H1 (cell line): ENCODE measurements at regions not wholly inside any gene's neighbourhood (a gene's known extent, or its start where the extent isn't known, plus 50 kb on each side); places are given as distances from the start of the nearest gene placed in this dataset.
A peak's percentile ranks its signal among the peaks of the same experiment; 100 is the strongest.

Source experiments
- CTCF ChIA-PET: fragments of 300-600 bp; sonication (Branson Sonifier 250); formaldehyde crosslinking; loops from one replicate; lab custom pipeline; 2021; ENCODE audit not compliant: partially characterized antibody; lab: Charles Lee
- POLR2A ChIA-PET: fragments of 300-600 bp; sonication (Branson Sonifier 250); formaldehyde crosslinking; loops from one replicate; lab custom pipeline; 2021; ENCODE audit warnings: inconsistent platforms; ENCODE audit not compliant: partially characterized antibody; lab: Charles Lee
- DNase-seq, 2 experiments: peaks; one replicate each; pipeline versions ENCODE4 v3.0.0 to v3.0.0-alpha.2; 2010 to 2022; ENCODE audit warnings: low spot score in 2 of 2, low read depth in 1 of 2, mixed read lengths in 1 of 2
- FAIRE-seq: peaks from 2 replicates; lab custom pipeline; 2011; peaks lifted over from hg19 to GRCh38; lab: Jason Lieb, UNC
- H2AFZ ChIP-seq: 2 replicates; pipeline ENCODE4 v1.8.1; 2012; ENCODE audit warnings: low read length, inconsistent platforms
- H2AK5ac ChIP-seq: 2 replicates; pipeline ENCODE4 v1.6.1; 2013; ENCODE audit warnings: low read depth, low read length
- H2BK120ac ChIP-seq: replicated peaks from 2 replicates; pipeline ENCODE3; 2013; ENCODE audit warnings: low read depth, low read length, inconsistent platforms
- H2BK12ac ChIP-seq: 2 replicates; pipeline ENCODE4 v1.6.1; 2013; ENCODE audit warnings: low read depth, low read length
- H2BK15ac ChIP-seq: 2 replicates; pipeline ENCODE4 v1.6.1; 2013; ENCODE audit warnings: low read length
- H2BK20ac ChIP-seq: 2 replicates; pipeline ENCODE4 v1.6.1; 2013; ENCODE audit warnings: low read length
- H2BK5ac ChIP-seq: 2 replicates; pipeline ENCODE4 v1.6.1; 2013; ENCODE audit warnings: low read depth, low read length
- H3K14ac ChIP-seq: 2 replicates; pipeline ENCODE4 v1.6.1; 2013; ENCODE audit warnings: inconsistent platforms; ENCODE audit not compliant: insufficient read length
- H3K18ac ChIP-seq: 2 replicates; pipeline ENCODE4 v1.6.1; 2013; ENCODE audit warnings: low read length; ENCODE audit errors: extremely low read depth
- H3K23ac ChIP-seq: 2 replicates; pipeline ENCODE4 v1.6.1; 2013; ENCODE audit warnings: inconsistent platforms; ENCODE audit not compliant: insufficient read length
- H3K23me2 ChIP-seq: 2 replicates; pipeline ENCODE4 v1.6.1; 2013; ENCODE audit warnings: low read depth, low read length
- H3K27ac ChIP-seq: 2 replicates; pipeline ENCODE4 v1.6.1; 2011; ENCODE audit warnings: low read depth, low read length, inconsistent platforms
- H3K27me3 ChIP-seq, 4 experiments: replicated peaks in 1 of 4; 1 replicate in 1 of 4; 2 replicates in 3 of 4; pipeline versions ENCODE4 v1.6.1 to v1.8.1; 2011 to 2013; ENCODE audit warnings: low read length in 3 of 4, mild to moderate bottlenecking in 3 of 4, inconsistent platforms in 2 of 4, mixed read lengths in 2 of 4, moderate library complexity in 1 of 4; ENCODE audit not compliant: control insufficient read depth in 3 of 4, insufficient read depth in 3 of 4; ENCODE audit errors: extremely low read depth in 1 of 4
- H3K36me3 ChIP-seq, 4 experiments: 2 replicates each; pipeline versions ENCODE4 v1.6.1 to v1.8.1; 2011 to 2013; ENCODE audit warnings: mild to moderate bottlenecking in 4 of 4, low read length in 3 of 4, moderate library complexity in 2 of 4, control low read depth in 1 of 4, inconsistent platforms in 1 of 4; ENCODE audit not compliant: insufficient read depth in 4 of 4, control insufficient read depth in 2 of 4
- H3K4ac ChIP-seq: replicated peaks from 2 replicates; pipeline ENCODE3; 2013; ENCODE audit warnings: low read length, low read depth, mixed read lengths, inconsistent platforms; ENCODE audit not compliant: insufficient read length
- H3K4me1 ChIP-seq, 4 experiments: replicated peaks in 1 of 4; 1 replicate in 1 of 4; 2 replicates in 3 of 4; pipeline versions ENCODE4 v1.6.1 to v1.8.1; 2011 to 2013; ENCODE audit warnings: low read length in 3 of 4, inconsistent platforms in 2 of 4, mixed read lengths in 1 of 4; ENCODE audit not compliant: insufficient read depth in 4 of 4, control insufficient read depth in 3 of 4
- H3K4me2 ChIP-seq, 2 experiments: 2 replicates each; pipeline versions ENCODE4 v1.6.1 to v1.8.1; 2011 to 2013; ENCODE audit warnings: low read depth in 2 of 2, low read length in 2 of 2, control low read depth in 1 of 2, inconsistent platforms in 1 of 2, mild to moderate bottlenecking in 1 of 2; ENCODE audit not compliant: insufficient read depth in 1 of 2
- H3K4me3 ChIP-seq, 4 experiments: fragments of 200-600, 300-600 bp in 1 of 4; sonication (generic), shearing (Covaris generic), sonication (Bioruptor Twin) in 1 of 4; 2 replicates each; pipeline versions ENCODE4 v1.5.1 to v1.8.1; 2011 to 2016; ENCODE audit warnings: low read length in 4 of 4, low read depth in 3 of 4, control low read depth in 2 of 4, inconsistent platforms in 2 of 4, mild to moderate bottlenecking in 2 of 4, mixed read lengths in 1 of 4, moderate library complexity in 1 of 4; ENCODE audit not compliant: insufficient read depth in 2 of 4; ENCODE audit errors: extremely low read depth in 1 of 4
- H3K56ac ChIP-seq: replicated peaks from 2 replicates; pipeline ENCODE3; 2013; ENCODE audit warnings: low read depth, mild to moderate bottlenecking, mixed read lengths, low read length, inconsistent platforms; ENCODE audit not compliant: insufficient read length
- H3K79me1 ChIP-seq: 2 replicates; pipeline ENCODE4 v1.6.1; 2013; ENCODE audit warnings: low read depth, low read length, control low read depth
- H3K79me2 ChIP-seq, 2 experiments: 2 replicates each; pipeline versions ENCODE4 v1.6.1 to v1.8.1; 2012 to 2013; ENCODE audit warnings: low read length in 2 of 2, mild to moderate bottlenecking in 2 of 2, inconsistent platforms in 1 of 2; ENCODE audit not compliant: insufficient read depth in 2 of 2, control insufficient read depth in 1 of 2
- H3K9ac ChIP-seq, 4 experiments: replicated peaks in 1 of 4; 1 replicate in 1 of 4; 2 replicates in 3 of 4; pipeline versions ENCODE4 v1.6.1 to v1.8.1; 2011 to 2013; ENCODE audit warnings: low read depth in 3 of 4, low read length in 3 of 4, control low read depth in 2 of 4, mild to moderate bottlenecking in 2 of 4, moderate library complexity in 2 of 4, inconsistent platforms in 1 of 4; ENCODE audit errors: extremely low read depth in 1 of 4
- H3K9me3 ChIP-seq, 2 experiments: 2 replicates each; pipeline versions ENCODE4 v1.6.1 to v1.8.1; 2012 to 2013; ENCODE audit warnings: mild to moderate bottlenecking in 2 of 2, moderate library complexity in 2 of 2, control low read depth in 1 of 2, inconsistent platforms in 1 of 2, low read depth in 1 of 2, low read length in 1 of 2, mixed read lengths in 1 of 2; ENCODE audit not compliant: insufficient read depth in 2 of 2
- H4K20me1 ChIP-seq, 2 experiments: replicated peaks in 1 of 2; 2 replicates each; pipeline versions ENCODE3 to v1.8.1; 2011 to 2013; ENCODE audit warnings: inconsistent platforms in 2 of 2, low read length in 2 of 2, mild to moderate bottlenecking in 1 of 2; ENCODE audit not compliant: insufficient read depth in 2 of 2, control insufficient read depth in 1 of 2
- H4K5ac ChIP-seq: 2 replicates; pipeline ENCODE4 v1.6.1; 2013; ENCODE audit warnings: low read length, low read depth, mixed read lengths, inconsistent platforms; ENCODE audit not compliant: insufficient read length
- H4K8ac ChIP-seq: 2 replicates; pipeline ENCODE4 v1.8.0; 2013; ENCODE audit warnings: mild to moderate bottlenecking, moderate library complexity, low read length, inconsistent platforms; ENCODE audit not compliant: insufficient read depth; ENCODE audit errors: extremely low read depth
- H4K91ac ChIP-seq: replicated peaks from 2 replicates; pipeline ENCODE3; 2013; ENCODE audit warnings: low read length, mixed read lengths, inconsistent platforms; ENCODE audit not compliant: insufficient read length
- BCL11A ChIP-seq, 2 experiments: IDR thresholded peaks; one replicate each; pipeline ENCODE4 v1.6.1; 2011; ENCODE audit warnings: low read depth in 2 of 2, low read length in 2 of 2, mild to moderate bottlenecking in 2 of 2
- CREB1 ChIP-seq: IDR thresholded peaks from 2 replicates; pipeline ENCODE4 v1.6.1; 2012; ENCODE audit warnings: inconsistent platforms
- CTBP2 ChIP-seq: IDR thresholded peaks from 2 replicates; pipeline ENCODE4 v1.7.0; 2011; ENCODE audit warnings: borderline replicate concordance, mild to moderate bottlenecking, moderate library complexity, mixed read lengths, low read length; ENCODE audit not compliant: insufficient read depth, insufficient read length
- EGR1 ChIP-seq: IDR thresholded peaks from 2 replicates; pipeline ENCODE4 v1.6.1; 2011; ENCODE audit warnings: low read depth, low read length, borderline replicate concordance
- JUN ChIP-seq: IDR thresholded peaks from 2 replicates; pipeline ENCODE4 v1.6.1; 2011; ENCODE audit warnings: low read depth, mild to moderate bottlenecking, improper control_type of control experiment, low read length
- MAFK ChIP-seq: IDR thresholded peaks from 2 replicates; pipeline ENCODE4 v1.6.1; 2012; ENCODE audit warnings: low read depth, mild to moderate bottlenecking, improper control_type of control experiment, low read length
- NANOG ChIP-seq: IDR thresholded peaks from 2 replicates; pipeline ENCODE4 v1.6.1; 2011; ENCODE audit warnings: low read length, low read depth, mild to moderate bottlenecking, inconsistent platforms; ENCODE audit not compliant: insufficient read depth, poor library complexity, severe bottlenecking
- NRF1 ChIP-seq: IDR thresholded peaks from 2 replicates; pipeline ENCODE4 v1.6.1; 2011; ENCODE audit warnings: mild to moderate bottlenecking, low read depth, low read length, improper control_type of control experiment
- POU5F1 ChIP-seq: IDR thresholded peaks from 2 replicates; pipeline ENCODE4 v1.6.1; 2011; ENCODE audit warnings: low read depth, mild to moderate bottlenecking, low read length, moderate library complexity
- RBBP5 ChIP-seq: IDR thresholded peaks from 2 replicates; pipeline ENCODE4 v1.7.1; 2012; ENCODE audit warnings: low read depth, mild to moderate bottlenecking, inconsistent platforms, low read length, moderate library complexity, borderline replicate concordance
- SAP30 ChIP-seq: fragments of 300-600 bp; sonication (generic); IDR thresholded peaks from 2 replicates; pipeline ENCODE4 v1.7.1; 2012; ENCODE audit warnings: low read length, moderate library complexity, mild to moderate bottlenecking, inconsistent platforms; ENCODE audit not compliant: insufficient read depth, insufficient replicate concordance
- SP4 ChIP-seq: IDR thresholded peaks from 2 replicates; pipeline ENCODE4 v1.6.1; 2012; ENCODE audit warnings: low read length, inconsistent platforms
- SRF ChIP-seq: IDR thresholded peaks from 2 replicates; pipeline ENCODE4 v1.6.1; 2011; ENCODE audit warnings: mild to moderate bottlenecking, low read depth, low read length, moderate library complexity
- TBP ChIP-seq: IDR thresholded peaks from 2 replicates; pipeline ENCODE4 v1.6.1; 2011; ENCODE audit warnings: low read depth, low read length, improper control_type of control experiment
- TEAD4 ChIP-seq: IDR thresholded peaks from 2 replicates; pipeline ENCODE4 v1.6.1; 2012; ENCODE audit warnings: low read depth, low read length, inconsistent platforms, mixed read lengths
- ZNF274 ChIP-seq: IDR thresholded peaks from 2 replicates; pipeline ENCODE4 v1.7.0; 2012; ENCODE audit warnings: low read length, borderline replicate concordance; ENCODE audit errors: extremely low read depth
- WGBS, 2 experiments: shearing (Covaris generic) in 1 of 2; methylation state at CpG; one replicate each; pipeline versions ENCODE4 v1.1.6 to v1.1.7; 2013 to 2015; ENCODE audit warnings: low lambda C conversion rate in 2 of 2, mixed read lengths in 2 of 2, inconsistent platforms in 1 of 2, low coverage in 1 of 2, missing lambda C conversion rate in 1 of 2; ENCODE audit not compliant: insufficient replicate concordance in 2 of 2, insufficient coverage in 1 of 2, insufficient read length in 1 of 2; ENCODE audit errors: extremely low coverage in 1 of 2, missing lambda C conversion rate in 1 of 2; 5-methylcytosine and 5-hydroxymethylcytosine counted together

DNA sequence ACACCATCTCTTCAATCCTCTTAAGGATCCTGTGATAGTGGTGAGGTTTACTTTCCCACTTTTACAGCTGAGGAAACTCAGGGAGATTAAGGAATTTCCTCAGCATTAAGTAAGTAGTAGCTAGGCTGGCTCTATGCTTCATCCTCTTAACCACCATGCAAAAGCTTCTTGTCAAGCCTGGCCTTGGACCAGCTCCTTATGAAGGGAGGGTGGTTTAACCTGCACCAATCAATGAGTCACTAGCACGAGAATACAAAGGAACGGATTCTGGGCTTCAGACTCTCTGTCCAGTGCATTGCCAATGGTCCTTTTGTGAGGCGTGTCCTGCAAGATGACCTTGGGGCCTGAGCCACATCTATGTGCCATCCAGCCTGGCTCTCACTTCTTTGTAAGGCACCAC, 202.0 kb upstream of the CFAP20DC start:
- Histone ChIP-seq H3K4me1 (no peaks in the 10 kb centered on the region), H3K14ac (no peak overlapping the region), H2AFZ (no peak overlapping the region), H3K79me2 (no peaks in the 10 kb centered on the region), H4K5ac (no peak overlapping the region), H3K9me3 (no peaks in the 10 kb centered on the region), H3K36me3 (no peaks in the 10 kb centered on the region), H2BK12ac (no peak overlapping the region), H2BK5ac (no peak overlapping the region), H3K9ac (no peak overlapping the region), H3K27ac (no peak overlapping the region), H3K4me2 (no peak overlapping the region), H3K4ac (no peak overlapping the region), H2BK20ac (no peak overlapping the region), H3K23me2 (no peaks in the 10 kb centered on the region; the same call in 1 of the 2 replicates), H3K18ac (no peak overlapping the region), H4K20me1 (no peaks in the 10 kb centered on the region), H4K91ac (no peak overlapping the region), H2BK15ac (0 out of 2 replicates have a peak overlapping the region, but pooled peaks have one; percentile 36), H3K4me3 (no peak overlapping the region), H4K8ac (no peak overlapping the region), H2AK5ac (no peak overlapping the region), H3K27me3 (no peaks in the 10 kb centered on the region), H3K23ac (no peak overlapping the region), H3K56ac (no peak overlapping the region), H2BK120ac (no peak overlapping the region), H3K79me1 (no peaks in the 10 kb centered on the region)
- 100% methylated on average over 3 of the region's 3 CpGs; no CpG with 5 or more reads in 1 of the 2 experiments for WGBS, 2 experiments
- CTCF ChIA-PET, result interaction anchor here (0.5 to 0.9 kb wide), 2 partner anchors 15 to 62 kb away, joined by 3 to 5 read pairs; no protein-coding TSS in a partner anchor
- POLR2A ChIA-PET, result no interaction called here
- FAIRE-seq (no peak), DNase-seq (no peak)
- no peak for TF ChIP-seq MAFK
- TF ChIP-seq POU5F1, result no peak
- TF ChIP-seq SAP30, result no peak
- TF ChIP-seq SP4, result no peak
- TF ChIP-seq SRF, result no peak
- no peak for TF ChIP-seq RBBP5
- no peak for TF ChIP-seq EGR1
- TF ChIP-seq NANOG, result no peak
- no peak for TF ChIP-seq TBP
- TF ChIP-seq ZNF274, result no peak
- no peak for TF ChIP-seq JUN
- TF ChIP-seq NRF1, result no peak
- TF ChIP-seq CTBP2, result no peak
- no peak for TF ChIP-seq TEAD4
- no peak for TF ChIP-seq CREB1
- TF ChIP-seq BCL11A (IDR thresholded peaks at IDR 0.05; ENCODE audit: low read depth in 2 of 2, low read length in 2 of 2), result no peak
